Nephron progenitor cell (in vitro differentiated cells): ENCODE measurements at regions not wholly inside any gene's neighbourhood (a gene's known extent, or its start where the extent isn't known, plus 50 kb on each side); places are given as distances from the start of the nearest gene placed in this dataset.
"Not testable (repeated sequence)": the region's sequence is repeated elsewhere in the genome, so short reads cannot be mapped to it uniquely, and the experiment has no call there.

ENCODE experiments used
- DNase-seq: peaks from one replicate; pipeline ENCODE4 v3.0.0; 2021
- H3K27ac Mint-ChIP-seq: 2 replicates; pipeline ENCODE4 v1.8.0; 2021; ENCODE audit warnings: mild to moderate bottlenecking, moderate library complexity, mixed read lengths
- H3K27me3 Mint-ChIP-seq: 2 replicates; pipeline ENCODE4 v1.8.0; 2021; ENCODE audit warnings: mild to moderate bottlenecking, low read depth, mixed read lengths; ENCODE audit not compliant: poor library complexity
- H3K36me3 Mint-ChIP-seq: 2 replicates; pipeline ENCODE4 v1.8.0; 2021; ENCODE audit warnings: low read depth, mixed read lengths
- H3K4me1 Mint-ChIP-seq: 2 replicates; pipeline ENCODE4 v1.8.0; 2021; ENCODE audit warnings: mixed read lengths
- H3K4me3 Mint-ChIP-seq: 2 replicates; pipeline ENCODE4 v1.8.0; 2021; ENCODE audit warnings: mild to moderate bottlenecking, moderate library complexity, mixed read lengths
- H3K9me3 Mint-ChIP-seq: 2 replicates; pipeline ENCODE4 v1.8.0; 2021; ENCODE audit warnings: mild to moderate bottlenecking, moderate library complexity, mixed read lengths
- TF ChIP-seq, protein P1 (sequence below): fragments of 200-600 bp; sonication (generic); IDR thresholded peaks from 2 replicates; pipeline ENCODE4 v1.5.0; 2021; ENCODE audit warnings: antibody characterized with exemption

- DNase-seq: no peak
- TF ChIP-seq, protein P1, sequence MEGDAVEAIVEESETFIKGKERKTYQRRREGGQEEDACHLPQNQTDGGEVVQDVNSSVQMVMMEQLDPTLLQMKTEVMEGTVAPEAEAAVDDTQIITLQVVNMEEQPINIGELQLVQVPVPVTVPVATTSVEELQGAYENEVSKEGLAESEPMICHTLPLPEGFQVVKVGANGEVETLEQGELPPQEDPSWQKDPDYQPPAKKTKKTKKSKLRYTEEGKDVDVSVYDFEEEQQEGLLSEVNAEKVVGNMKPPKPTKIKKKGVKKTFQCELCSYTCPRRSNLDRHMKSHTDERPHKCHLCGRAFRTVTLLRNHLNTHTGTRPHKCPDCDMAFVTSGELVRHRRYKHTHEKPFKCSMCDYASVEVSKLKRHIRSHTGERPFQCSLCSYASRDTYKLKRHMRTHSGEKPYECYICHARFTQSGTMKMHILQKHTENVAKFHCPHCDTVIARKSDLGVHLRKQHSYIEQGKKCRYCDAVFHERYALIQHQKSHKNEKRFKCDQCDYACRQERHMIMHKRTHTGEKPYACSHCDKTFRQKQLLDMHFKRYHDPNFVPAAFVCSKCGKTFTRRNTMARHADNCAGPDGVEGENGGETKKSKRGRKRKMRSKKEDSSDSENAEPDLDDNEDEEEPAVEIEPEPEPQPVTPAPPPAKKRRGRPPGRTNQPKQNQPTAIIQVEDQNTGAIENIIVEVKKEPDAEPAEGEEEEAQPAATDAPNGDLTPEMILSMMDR: no peak
- peaks cover 28% of the 10 kb centered on the region for H3K9me3 Mint-ChIP-seq
- no peaks in the 10 kb centered on the region for H3K4me1 Mint-ChIP-seq
- no peak overlapping the region for H3K4me3 Mint-ChIP-seq
- peaks cover 7% of the 10 kb centered on the region for H3K36me3 Mint-ChIP-seq
- H3K27me3 Mint-ChIP-seq: peaks cover 3% of the 10 kb centered on the region
- no peak overlapping the region for H3K27ac Mint-ChIP-seq
These were observed 190.2 kb upstream of the NR5A2 start for GRCh38 chr1:199837321-199837720.

- not testable (repeated sequence) for H3K4me3 Mint-ChIP-seq, H3K36me3 Mint-ChIP-seq, DNase-seq, H3K27me3 Mint-ChIP-seq, H3K4me1 Mint-ChIP-seq, H3K27ac Mint-ChIP-seq
- peaks cover 25% of the 10 kb centered on the region for H3K9me3 Mint-ChIP-seq
These were observed 187.9 kb upstream of the NR5A2 start for GRCh38 chr1:199839608-199840007.

GRCh38 chr1:199843096-199843495 lies 184.4 kb upstream of the NR5A2 start:
- not testable (repeated sequence) for H3K27ac Mint-ChIP-seq, H3K36me3 Mint-ChIP-seq, H3K27me3 Mint-ChIP-seq, H3K9me3 Mint-ChIP-seq, H3K4me3 Mint-ChIP-seq, DNase-seq, H3K4me1 Mint-ChIP-seq

GRCh38 chr1:199843861-199844260 lies 183.6 kb upstream of the NR5A2 start:
- no peak for DNase-seq
- H3K27ac Mint-ChIP-seq: no peak overlapping the region
- H3K36me3 Mint-ChIP-seq: no peaks in the 10 kb centered on the region
- TF ChIP-seq, protein P1: no peak
- H3K27me3 Mint-ChIP-seq: peaks cover 2% of the 10 kb centered on the region
- H3K4me1 Mint-ChIP-seq: no peaks in the 10 kb centered on the region
- no peaks in the 10 kb centered on the region for H3K9me3 Mint-ChIP-seq
- no peak overlapping the region for H3K4me3 Mint-ChIP-seq

DNA sequence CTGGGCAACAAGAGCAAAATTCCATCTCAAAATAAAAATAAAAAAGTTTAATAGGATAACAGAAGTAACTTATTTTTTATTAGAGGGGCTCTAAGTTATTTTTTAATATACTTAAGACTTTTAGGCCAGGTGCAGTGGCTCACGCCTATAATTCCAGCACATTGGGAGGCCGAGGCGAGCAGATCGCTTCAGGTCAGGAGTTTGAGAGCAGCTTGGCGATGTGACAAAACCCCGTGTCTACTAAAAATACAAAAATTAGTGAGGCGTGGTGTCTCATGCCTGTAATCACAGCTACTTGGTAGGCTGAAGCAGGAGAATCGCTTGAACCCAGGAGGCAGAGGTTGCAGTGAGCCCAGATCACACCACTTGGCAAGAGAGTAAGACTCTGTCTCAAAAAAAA lies 180.5 kb upstream of the NR5A2 start:
- Mint-ChIP-seq H3K36me3 (no peaks in the 10 kb centered on the region), H3K9me3 (no peaks in the 10 kb centered on the region), H3K27me3 (peaks cover 5% of the 10 kb centered on the region), H3K4me1 (no peaks in the 10 kb centered on the region), H3K4me3 (no peak overlapping the region), H3K27ac (no peak overlapping the region)
- TF ChIP-seq, protein P1: no peak
- DNase-seq: no peak

GRCh38 chr1:199851439-199852140 lies 175.9 kb upstream of the NR5A2 start:
- no peak for DNase-seq
- Mint-ChIP-seq H3K27me3 (peaks cover 5% of the 10 kb centered on the region), H3K4me1 (no peaks in the 10 kb centered on the region), H3K36me3 (no peaks in the 10 kb centered on the region), H3K27ac (no peak overlapping the region), H3K9me3 (no peaks in the 10 kb centered on the region), H3K4me3 (no peak overlapping the region)
- TF ChIP-seq, protein P1: no peak

DNA sequence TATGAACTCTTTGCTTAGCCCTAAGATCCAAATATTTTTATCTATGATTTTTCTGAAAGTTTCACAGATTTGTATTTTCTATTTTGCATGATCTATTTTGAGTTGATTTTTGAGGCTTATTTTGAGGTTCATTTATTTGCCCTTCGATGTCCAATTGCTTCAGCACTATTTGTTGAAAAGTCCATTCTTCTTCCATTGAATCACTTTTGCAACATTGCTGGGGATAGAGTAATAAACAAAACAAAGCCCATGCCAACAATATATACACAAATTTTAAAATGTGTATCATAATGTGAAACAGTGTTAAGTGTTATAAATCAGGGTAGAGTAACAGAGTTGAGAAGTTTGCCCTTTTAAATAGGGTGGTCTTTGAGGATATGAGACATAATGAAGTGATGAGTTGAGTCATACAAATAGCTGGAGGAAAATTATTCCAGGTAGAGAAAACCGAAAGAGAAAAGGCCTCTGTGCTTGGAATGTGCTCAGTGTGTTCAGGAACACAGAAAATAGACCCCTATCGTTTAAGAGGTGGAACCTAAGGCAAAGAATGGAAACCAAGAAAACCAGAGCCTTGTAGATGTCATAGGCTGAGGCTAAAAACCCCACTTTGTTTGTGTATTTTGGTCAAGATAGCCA lies 172.7 kb upstream of the NR5A2 start:
- H3K27me3 Mint-ChIP-seq: peaks cover 3% of the 10 kb centered on the region
- no peak overlapping the region for H3K4me3 Mint-ChIP-seq
- H3K36me3 Mint-ChIP-seq: no peaks in the 10 kb centered on the region
- H3K9me3 Mint-ChIP-seq: no peaks in the 10 kb centered on the region
- peaks cover 17% of the 10 kb centered on the region for H3K4me1 Mint-ChIP-seq
- DNase-seq: no peak
- TF ChIP-seq, protein P1: no peak
- H3K27ac Mint-ChIP-seq: no peak overlapping the region
